Neural cell (in vitro differentiated cells): ENCODE measurements at regions not wholly inside any gene's neighbourhood (a gene's known extent, or its start where the extent isn't known, plus 50 kb on each side); places are given as distances from the start of the nearest gene placed in this dataset.

Experiments
- H2AFZ ChIP-seq: fragments of 200-600, 300-800 bp; sonication (generic), shearing (Covaris generic); 2 replicates; pipeline ENCODE4 v1.6.0; 2014; ENCODE audit warnings: low read depth, mild to moderate bottlenecking, antibody characterized with exemption, low read length, moderate library complexity
- H3F3A ChIP-seq: fragments of 200-600 bp; shearing (Covaris generic); 2 replicates; pipeline ENCODE4 v1.6.1; 2016; ENCODE audit warnings: mild to moderate bottlenecking, moderate library complexity, mixed read lengths, antibody characterized with exemption, low read length; ENCODE audit not compliant: insufficient read depth, poor library complexity, severe bottlenecking
- H3K27ac ChIP-seq: fragments of 200-600, 300-800 bp; sonication (generic), shearing (Covaris generic); 2 replicates; pipeline ENCODE4 v1.5.1; 2014; ENCODE audit warnings: mild to moderate bottlenecking, low read length, moderate library complexity
- H3K27me3 ChIP-seq: fragments of 300-800, 200-600 bp; sonication (generic), shearing (Covaris generic); 2 replicates; pipeline ENCODE4 v1.6.0; 2014; ENCODE audit warnings: mild to moderate bottlenecking, low read depth, low read length, moderate library complexity; ENCODE audit not compliant: insufficient read depth
- H3K36me3 ChIP-seq: fragments of 300-800, 200-600 bp; sonication (generic), shearing (Covaris generic); 2 replicates; pipeline ENCODE4 v1.5.1; 2014; ENCODE audit warnings: mild to moderate bottlenecking, antibody characterized with exemption, low read length, moderate library complexity; ENCODE audit not compliant: insufficient read depth
- H3K4me2 ChIP-seq: fragments of 300-800, 200-600 bp; sonication (generic), shearing (Covaris generic); 2 replicates; pipeline ENCODE4 v1.6.0; 2014; ENCODE audit warnings: mild to moderate bottlenecking, low read length
- H3K4me3 ChIP-seq: fragments of 300-800, 200-600 bp; sonication (generic), shearing (Covaris generic); 2 replicates; pipeline ENCODE4 v1.5.1; 2014; ENCODE audit warnings: mild to moderate bottlenecking, low read length, moderate library complexity
- H3K79me2 ChIP-seq: fragments of 200-600 bp; shearing (Covaris generic); replicated peaks from 2 replicates; pipeline ENCODE4 v1.6.0; 2014; ENCODE audit warnings: mild to moderate bottlenecking, low read length, moderate library complexity; ENCODE audit not compliant: insufficient read depth
- H3K9ac ChIP-seq: fragments of 300-800, 200-600 bp; sonication (generic), shearing (Covaris generic); 2 replicates; pipeline ENCODE4 v1.6.1; 2016; ENCODE audit warnings: mild to moderate bottlenecking, low read length, mixed read lengths
- H3K9me2 ChIP-seq: fragments of 200-600 bp; shearing (Covaris generic); 2 replicates; pipeline ENCODE4 v1.6.1; 2016; ENCODE audit warnings: mild to moderate bottlenecking, low read length, mixed read lengths; ENCODE audit not compliant: insufficient read depth
- H3K9me3 ChIP-seq: fragments of 200-600, 300-800 bp; sonication (generic), shearing (Covaris generic); 2 replicates; pipeline ENCODE4 v1.6.1; 2016; ENCODE audit warnings: mild to moderate bottlenecking, mixed run types, low read length, moderate library complexity, mixed read lengths
- H4K20me1 ChIP-seq: fragments of 200-600 bp; shearing (Covaris generic); 2 replicates; pipeline ENCODE4 v1.6.1; 2016; ENCODE audit warnings: mild to moderate bottlenecking, mixed run types; ENCODE audit not compliant: insufficient read depth
- EP300 ChIP-seq: fragments of 450-650 bp; conservative IDR thresholded peaks from 2 replicates; pipeline ENCODE4 v1.6.1; 2014; ENCODE audit warnings: antibody characterized with exemption, mild to moderate bottlenecking, moderate library complexity; ENCODE audit not compliant: poor library complexity, severe bottlenecking
- EZH2 ChIP-seq: fragments of 200-600, 300-800 bp; shearing (Covaris generic), sonication (generic); IDR thresholded peaks from 2 replicates; pipeline ENCODE4 v1.6.1; 2014; ENCODE audit warnings: antibody characterized with exemption, low read length, borderline replicate concordance, mild to moderate bottlenecking; ENCODE audit not compliant: insufficient read depth, poor library complexity, severe bottlenecking
- MXI1 ChIP-seq: fragments of 450-650 bp; conservative IDR thresholded peaks from 2 replicates; pipeline ENCODE4 v1.6.1; 2014; ENCODE audit warnings: antibody characterized with exemption, mild to moderate bottlenecking; ENCODE audit not compliant: poor library complexity, severe bottlenecking
- POLR2AphosphoS5 ChIP-seq: IDR thresholded peaks from 2 replicates; pipeline ENCODE4 v1.6.1; 2012
- RAD21 ChIP-seq: fragments of 450-650 bp; conservative IDR thresholded peaks from 2 replicates; pipeline ENCODE4 v1.6.1; 2014; ENCODE audit warnings: antibody characterized with exemption, mild to moderate bottlenecking, moderate library complexity
- SMC3 ChIP-seq: fragments of 450-650 bp; conservative IDR thresholded peaks from 2 replicates; pipeline ENCODE4 v1.6.1; 2014; ENCODE audit warnings: antibody characterized with exemption, mild to moderate bottlenecking, moderate library complexity; ENCODE audit not compliant: poor library complexity
- TAF1 ChIP-seq: IDR thresholded peaks from 2 replicates; pipeline ENCODE4 v1.6.1; 2012; ENCODE audit warnings: low read depth
- TF ChIP-seq, protein P1 (sequence below): fragments of 450-650 bp; IDR thresholded peaks from 2 replicates; pipeline ENCODE4 v1.5.1; 2014; ENCODE audit warnings: antibody characterized with exemption, mild to moderate bottlenecking, moderate library complexity; ENCODE audit not compliant: poor library complexity, severe bottlenecking
- TF ChIP-seq, protein P2 (sequence below): IDR thresholded peaks from 2 replicates; pipeline ENCODE4 v1.6.1; 2012; ENCODE audit warnings: borderline replicate concordance

- no peaks in the 10 kb centered on the region for H3K36me3 ChIP-seq
- no peak overlapping the region for H2AFZ ChIP-seq
- no peaks in the 10 kb centered on the region for H3K9me2 ChIP-seq
- H3K27ac ChIP-seq: no peak overlapping the region
- H3K9me3 ChIP-seq: no peaks in the 10 kb centered on the region
- H3K79me2 ChIP-seq: no peaks in the 10 kb centered on the region
- no peak overlapping the region for H3K4me3 ChIP-seq
- no peaks in the 10 kb centered on the region for H4K20me1 ChIP-seq
- H3K4me2 ChIP-seq: no peak overlapping the region
- no peaks in the 10 kb centered on the region for H3K27me3 ChIP-seq
- TF ChIP-seq POLR2AphosphoS5 (no peak), SMC3 (no peak), MXI1 (no peak), RAD21 (no peak), TAF1 (no peak), EZH2 (no peak), EP300 (no peak)
- TF ChIP-seq, protein P1, sequence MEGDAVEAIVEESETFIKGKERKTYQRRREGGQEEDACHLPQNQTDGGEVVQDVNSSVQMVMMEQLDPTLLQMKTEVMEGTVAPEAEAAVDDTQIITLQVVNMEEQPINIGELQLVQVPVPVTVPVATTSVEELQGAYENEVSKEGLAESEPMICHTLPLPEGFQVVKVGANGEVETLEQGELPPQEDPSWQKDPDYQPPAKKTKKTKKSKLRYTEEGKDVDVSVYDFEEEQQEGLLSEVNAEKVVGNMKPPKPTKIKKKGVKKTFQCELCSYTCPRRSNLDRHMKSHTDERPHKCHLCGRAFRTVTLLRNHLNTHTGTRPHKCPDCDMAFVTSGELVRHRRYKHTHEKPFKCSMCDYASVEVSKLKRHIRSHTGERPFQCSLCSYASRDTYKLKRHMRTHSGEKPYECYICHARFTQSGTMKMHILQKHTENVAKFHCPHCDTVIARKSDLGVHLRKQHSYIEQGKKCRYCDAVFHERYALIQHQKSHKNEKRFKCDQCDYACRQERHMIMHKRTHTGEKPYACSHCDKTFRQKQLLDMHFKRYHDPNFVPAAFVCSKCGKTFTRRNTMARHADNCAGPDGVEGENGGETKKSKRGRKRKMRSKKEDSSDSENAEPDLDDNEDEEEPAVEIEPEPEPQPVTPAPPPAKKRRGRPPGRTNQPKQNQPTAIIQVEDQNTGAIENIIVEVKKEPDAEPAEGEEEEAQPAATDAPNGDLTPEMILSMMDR: no peak
- TF ChIP-seq, protein P2, sequence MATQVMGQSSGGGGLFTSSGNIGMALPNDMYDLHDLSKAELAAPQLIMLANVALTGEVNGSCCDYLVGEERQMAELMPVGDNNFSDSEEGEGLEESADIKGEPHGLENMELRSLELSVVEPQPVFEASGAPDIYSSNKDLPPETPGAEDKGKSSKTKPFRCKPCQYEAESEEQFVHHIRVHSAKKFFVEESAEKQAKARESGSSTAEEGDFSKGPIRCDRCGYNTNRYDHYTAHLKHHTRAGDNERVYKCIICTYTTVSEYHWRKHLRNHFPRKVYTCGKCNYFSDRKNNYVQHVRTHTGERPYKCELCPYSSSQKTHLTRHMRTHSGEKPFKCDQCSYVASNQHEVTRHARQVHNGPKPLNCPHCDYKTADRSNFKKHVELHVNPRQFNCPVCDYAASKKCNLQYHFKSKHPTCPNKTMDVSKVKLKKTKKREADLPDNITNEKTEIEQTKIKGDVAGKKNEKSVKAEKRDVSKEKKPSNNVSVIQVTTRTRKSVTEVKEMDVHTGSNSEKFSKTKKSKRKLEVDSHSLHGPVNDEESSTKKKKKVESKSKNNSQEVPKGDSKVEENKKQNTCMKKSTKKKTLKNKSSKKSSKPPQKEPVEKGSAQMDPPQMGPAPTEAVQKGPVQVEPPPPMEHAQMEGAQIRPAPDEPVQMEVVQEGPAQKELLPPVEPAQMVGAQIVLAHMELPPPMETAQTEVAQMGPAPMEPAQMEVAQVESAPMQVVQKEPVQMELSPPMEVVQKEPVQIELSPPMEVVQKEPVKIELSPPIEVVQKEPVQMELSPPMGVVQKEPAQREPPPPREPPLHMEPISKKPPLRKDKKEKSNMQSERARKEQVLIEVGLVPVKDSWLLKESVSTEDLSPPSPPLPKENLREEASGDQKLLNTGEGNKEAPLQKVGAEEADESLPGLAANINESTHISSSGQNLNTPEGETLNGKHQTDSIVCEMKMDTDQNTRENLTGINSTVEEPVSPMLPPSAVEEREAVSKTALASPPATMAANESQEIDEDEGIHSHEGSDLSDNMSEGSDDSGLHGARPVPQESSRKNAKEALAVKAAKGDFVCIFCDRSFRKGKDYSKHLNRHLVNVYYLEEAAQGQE: no peak
- no peaks in the 10 kb centered on the region for H3F3A ChIP-seq
- no peak overlapping the region for H3K9ac ChIP-seq
Observed at GRCh38 chr13:44746690-44747089, 170.6 kb upstream of the TSC22D1 start.

DNA sequence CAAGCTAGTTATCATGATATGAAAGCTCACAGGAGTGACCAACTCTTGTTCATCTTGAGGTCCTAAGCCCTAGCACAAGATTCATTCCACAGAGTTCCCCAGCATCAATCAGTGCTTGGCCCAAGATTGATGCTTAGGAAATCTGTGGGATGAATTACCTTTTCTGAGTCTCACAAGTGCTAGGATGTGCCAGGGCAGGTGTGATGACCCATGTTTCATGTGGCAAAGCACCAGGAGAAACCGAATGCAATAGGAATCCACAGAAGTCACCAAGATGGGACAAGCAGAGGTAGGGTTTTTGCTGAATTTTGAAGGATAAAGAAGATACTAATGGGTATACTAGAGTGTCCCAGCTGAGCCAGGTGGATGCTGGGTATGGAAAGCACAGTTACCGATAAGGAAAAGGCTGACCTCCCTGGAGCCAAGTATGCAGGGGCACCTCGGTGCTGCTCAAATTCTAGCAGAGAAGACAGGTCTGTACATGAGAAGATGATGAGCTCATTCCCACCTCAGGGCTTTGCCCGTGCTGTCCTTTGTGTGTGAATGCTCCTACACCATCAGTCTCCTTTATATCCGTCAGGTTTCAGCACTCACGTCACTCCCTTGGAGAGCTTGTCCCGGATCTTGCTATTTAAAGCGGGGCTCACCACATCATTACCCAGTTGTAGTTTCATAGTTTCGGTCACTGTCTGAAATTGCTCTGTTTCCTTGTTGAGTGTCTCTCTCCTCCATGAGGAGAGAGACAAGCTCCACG is 168.9 kb upstream of the TSC22D1 start:
- no peaks in the 10 kb centered on the region for H3K79me2 ChIP-seq
- no peaks in the 10 kb centered on the region for H3K9me3 ChIP-seq
- H3K27ac ChIP-seq: no peak overlapping the region
- H3K36me3 ChIP-seq: no peaks in the 10 kb centered on the region
- H4K20me1 ChIP-seq: no peaks in the 10 kb centered on the region
- no peaks in the 10 kb centered on the region for H3K27me3 ChIP-seq
- no peak overlapping the region for H2AFZ ChIP-seq
- no peak overlapping the region for H3K9ac ChIP-seq
- no peak overlapping the region for H3K4me2 ChIP-seq
- H3K9me2 ChIP-seq: no peaks in the 10 kb centered on the region
- H3K4me3 ChIP-seq: no peak overlapping the region
- TF ChIP-seq EP300 (no peak), SMC3 (no peak), MXI1 (no peak), RAD21 (no peak), TAF1 (no peak)
- TF ChIP-seq, protein P2: no peak
- TF ChIP-seq, protein P1: no peak
- no peaks in the 10 kb centered on the region for H3F3A ChIP-seq
